Limb (tissue), 2 donors: ENCODE measurements at regions not wholly inside any gene's neighbourhood (a gene's known extent, or its start where the extent isn't known, plus 50 kb on each side); places are given as distances from the start of the nearest gene placed in this dataset.
"Not testable (repeated sequence)": the region's sequence is repeated elsewhere in the genome, so short reads cannot be mapped to it uniquely, and the experiment has no call there.

ENCODE experiments used
- DNase-seq, 2 donors: peaks; one replicate each; pipeline ENCODE4 v3.0.0-alpha.2; 2016; ENCODE audit errors: extremely low spot score in 2 of 2

DNA sequence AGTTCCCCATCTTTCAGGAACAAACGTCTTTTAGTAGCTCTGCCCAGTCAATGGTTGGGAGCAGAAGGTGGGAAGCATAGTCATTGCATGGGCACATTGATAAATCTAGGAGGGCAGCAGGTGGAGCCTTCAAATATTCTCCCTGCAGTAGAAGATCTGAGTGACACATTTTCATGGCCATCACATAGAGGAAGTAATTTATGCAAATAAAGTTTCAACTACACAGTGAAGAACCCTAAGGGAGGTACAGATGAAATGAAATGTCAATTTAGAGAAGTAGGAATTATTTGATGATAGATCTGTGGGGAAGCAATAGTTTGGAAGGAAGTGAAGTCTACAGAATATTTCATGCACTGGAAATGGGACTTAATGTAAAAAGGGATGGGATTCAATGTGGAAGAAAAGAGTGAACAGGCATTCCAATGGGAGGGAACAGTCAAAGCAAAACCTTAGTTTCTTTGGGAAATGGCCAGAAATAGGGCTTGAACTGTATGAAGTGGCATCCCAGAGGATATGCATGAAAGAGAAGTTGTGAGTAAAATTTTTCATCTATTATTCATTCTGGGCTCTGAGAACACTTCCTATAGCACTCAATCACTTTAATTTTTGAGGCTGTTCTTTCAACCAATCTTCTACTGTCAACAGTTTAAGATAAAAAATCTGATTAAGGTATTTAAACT is 256.2 kb upstream of the LUZP2 start:
- no peak for DNase-seq

DNA sequence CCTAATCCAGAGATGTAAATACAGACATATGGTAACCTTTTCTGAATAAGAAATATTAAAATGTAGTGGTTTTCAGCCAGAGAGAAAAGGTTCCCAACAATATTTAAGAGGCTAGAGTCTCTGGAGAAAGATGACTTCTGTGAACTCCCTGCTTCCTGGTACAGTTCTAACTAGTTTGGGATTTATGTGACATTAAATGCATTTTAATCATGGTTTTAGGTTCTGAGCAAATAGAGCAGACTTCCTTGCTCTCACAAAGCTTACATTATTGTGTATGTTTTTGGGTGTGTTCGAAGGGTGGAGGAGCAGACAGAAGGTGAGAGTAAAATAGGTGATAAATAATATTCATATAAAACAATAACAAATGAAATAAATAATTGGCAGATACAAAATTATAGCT is 250.1 kb upstream of the LUZP2 start:
- DNase-seq, result no peak

DNA sequence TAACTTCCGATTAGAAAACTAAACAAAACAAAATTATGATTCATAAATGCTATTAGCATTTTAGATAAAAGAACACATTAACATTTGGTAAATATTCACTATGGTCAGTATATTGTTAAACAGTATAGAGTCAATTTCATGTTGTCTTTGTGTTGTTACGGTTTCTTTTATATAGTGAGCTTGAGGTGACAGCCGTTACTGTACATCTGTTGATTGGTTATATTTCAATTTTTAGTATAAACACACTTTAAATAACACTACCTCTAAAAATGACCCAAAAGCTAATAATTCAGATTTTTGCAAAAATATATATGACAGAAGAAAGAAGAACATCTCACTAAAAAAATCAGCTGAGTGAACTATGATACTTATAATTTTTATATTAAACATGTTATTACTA is 249.0 kb upstream of the LUZP2 start:
- DNase-seq, result no peak

DNA sequence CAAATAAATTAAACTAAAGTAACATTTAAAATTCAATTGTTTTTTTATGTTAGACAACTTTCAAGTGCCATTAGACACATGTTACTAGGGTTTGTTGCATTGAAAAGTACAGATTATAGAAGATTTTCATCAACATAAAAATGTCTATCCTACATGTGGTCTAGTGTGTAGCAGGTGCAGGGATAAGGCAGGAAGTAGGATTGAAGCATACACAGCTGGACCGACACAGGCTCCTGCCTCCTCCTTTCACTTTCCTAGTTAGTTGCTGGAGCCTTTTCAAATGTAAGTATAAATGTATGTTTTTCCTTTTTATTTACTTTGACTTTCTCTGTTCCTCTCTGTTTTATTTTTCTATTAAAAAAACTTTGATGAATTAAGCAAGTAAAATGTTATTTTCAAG is 246.9 kb upstream of the LUZP2 start:
- DNase-seq, result no peak

DNA sequence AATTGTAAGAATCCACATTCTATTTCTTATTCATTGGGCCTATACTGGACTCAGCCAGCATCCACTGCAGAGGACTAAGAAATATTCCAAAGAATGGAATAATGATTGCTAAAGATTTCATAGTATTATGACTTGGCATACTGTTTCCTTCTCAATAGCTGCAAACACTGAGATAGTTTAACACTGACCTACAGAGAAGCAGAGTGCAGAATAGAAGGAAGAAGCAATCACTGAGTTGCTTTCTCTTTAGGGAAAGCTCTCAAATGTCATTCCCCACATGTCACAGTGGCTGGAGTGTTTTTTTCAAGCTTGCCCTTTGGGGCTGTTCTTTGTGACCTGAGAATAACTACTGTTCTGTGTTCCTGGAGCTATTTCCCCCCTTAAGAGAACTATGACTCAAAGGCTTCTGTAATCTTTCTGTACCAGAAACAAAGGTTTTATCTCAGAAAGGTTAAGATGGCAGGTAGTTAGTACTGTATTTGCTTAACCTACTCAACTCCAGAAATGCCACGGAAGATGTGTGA is 243.6 kb upstream of the LUZP2 start:
- no peak for DNase-seq

DNA sequence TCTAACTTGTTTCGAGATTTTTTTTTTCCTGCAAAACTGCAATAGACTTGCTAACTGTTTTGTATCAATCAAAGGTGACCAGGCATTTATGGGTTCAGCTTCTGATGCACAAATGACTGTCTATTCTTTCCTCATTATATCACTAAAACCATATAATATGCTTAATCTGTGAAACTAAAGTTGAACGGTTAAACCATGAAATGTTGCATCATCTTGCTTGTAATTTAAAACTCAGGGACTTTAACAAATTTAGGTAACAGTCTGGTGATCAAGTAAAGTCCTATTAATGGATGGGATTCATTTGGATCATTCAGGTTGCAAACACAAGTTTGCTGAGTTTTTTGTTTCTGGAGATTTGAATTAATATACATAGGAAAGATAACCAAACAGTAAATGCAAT is 232.0 kb upstream of the LUZP2 start:
- DNase-seq, result no peak

DNA sequence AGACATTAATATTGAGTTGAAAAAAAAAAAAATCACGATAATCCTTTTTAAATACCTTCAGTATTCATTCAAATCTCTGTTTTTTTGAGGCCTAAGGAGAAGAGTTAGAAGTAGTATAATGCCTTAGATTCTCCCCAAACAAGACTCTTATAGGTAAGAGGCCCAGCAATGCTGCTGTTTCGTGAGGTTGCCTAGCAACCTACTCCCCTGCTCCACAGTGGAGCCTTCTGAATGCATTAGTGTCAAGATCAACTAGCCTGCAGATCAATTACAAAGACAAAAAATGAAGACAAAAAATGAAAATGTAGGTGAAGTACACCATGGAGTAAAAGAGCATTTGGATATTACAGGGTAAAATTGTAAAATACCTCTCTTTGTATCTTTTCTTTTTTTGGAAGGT is 229.8 kb upstream of the LUZP2 start:
- DNase-seq, result no peak

DNA sequence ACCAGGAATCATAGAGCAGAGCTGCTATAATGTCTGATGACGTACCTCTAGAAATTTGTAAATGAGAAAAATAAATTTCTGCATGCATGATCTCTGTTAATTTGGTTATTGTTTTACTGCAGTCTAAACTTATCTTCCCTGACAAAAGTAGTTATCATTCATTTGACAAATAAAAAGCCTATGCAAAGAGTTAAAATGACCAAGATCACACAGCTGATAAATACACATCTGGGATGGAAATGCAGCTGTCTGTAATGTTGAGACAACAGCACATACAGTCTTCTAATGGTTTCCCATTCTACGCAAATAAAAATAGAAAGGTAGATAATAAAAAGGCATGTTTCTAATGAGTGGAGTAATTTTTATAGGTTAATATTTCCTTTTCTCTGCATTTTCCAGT is 225.1 kb upstream of the LUZP2 start:
- DNase-seq, result no peak

DNA sequence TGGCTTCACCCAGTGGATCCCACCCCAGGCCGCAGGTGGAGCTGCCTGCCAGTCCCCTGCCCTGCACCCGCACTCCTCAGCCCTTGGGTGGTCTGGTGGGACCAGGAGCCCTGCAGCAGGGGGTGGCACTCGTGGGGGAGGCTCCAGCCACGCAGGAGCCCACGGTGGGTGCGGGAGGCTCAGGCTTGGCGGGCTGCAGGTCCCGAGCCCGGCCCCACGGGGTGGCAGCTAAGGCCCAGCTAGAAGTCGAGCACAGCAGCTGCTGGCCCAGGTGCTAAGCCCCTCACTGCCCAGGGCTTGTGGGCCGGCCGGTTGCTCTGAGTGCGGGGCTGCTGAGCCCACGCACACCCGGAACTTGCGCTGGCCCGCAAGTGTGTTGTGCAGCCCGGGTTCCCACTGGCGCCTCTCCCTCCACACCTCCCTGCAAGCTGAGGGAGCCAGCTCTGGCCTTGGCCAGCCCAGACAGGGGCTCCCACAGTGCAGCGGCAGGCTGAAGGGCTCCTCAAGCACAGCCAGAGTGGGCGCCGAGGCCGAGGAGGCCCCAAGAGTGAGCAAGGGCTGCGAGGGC is 222.6 kb upstream of the LUZP2 start:
- not testable (repeated sequence) for DNase-seq

DNA sequence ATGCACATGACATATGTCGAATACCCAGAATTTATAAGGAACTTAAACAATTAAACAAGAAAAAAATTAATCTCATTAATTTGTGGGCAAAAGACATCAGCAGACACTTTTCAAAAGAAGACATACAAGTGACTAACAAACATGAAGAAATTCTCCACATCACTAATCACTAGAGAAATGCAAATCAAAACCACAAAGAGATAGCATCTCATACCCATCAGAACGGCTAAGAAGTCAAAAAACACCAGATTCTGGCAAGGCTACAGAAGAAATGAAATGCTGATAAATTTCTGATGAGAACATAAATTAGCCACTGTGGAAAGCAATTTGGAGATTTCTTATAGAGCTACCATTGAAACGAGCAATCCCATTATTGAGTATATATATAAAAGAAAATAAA is 210.6 kb upstream of the LUZP2 start:
- DNase-seq, result no peak

DNA sequence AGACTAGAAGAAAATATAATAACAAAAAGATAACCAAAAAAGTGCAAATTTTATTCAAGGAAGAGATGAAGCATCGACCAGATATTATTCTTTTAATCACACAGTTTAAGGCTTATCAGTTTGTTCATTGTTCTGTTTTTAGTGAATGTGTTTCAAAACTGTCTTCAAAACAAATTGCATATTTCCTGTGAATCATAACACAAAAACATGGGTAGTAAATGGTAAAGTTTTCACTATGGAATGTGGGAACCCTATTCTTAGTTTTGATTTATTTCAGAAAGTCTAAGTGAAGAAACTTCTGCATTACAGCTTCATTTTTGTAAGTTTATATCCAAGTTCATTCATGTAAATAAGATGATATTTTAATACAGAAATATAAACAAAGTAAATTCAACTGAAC is 207.6 kb upstream of the LUZP2 start:
- no peak for DNase-seq

DNA sequence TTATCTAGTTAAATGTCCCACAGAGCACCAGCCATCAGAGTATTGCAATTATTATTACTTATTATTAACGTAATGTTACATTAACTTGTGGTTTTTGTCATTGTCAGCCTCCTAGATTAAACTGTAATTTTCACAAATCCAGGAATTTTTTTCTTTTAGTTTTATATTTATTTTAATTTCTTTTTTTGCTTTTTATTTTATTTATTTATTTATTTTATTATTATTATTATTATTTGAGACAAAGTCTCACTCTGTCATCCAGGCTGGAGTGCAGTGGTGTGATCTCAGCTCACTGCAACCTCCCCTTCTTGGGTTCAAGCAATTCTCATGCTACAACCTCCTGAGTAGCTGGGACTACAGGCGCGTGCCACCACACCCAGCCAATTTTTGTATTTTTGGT is 202.9 kb upstream of the LUZP2 start:
- no peak for DNase-seq

DNA sequence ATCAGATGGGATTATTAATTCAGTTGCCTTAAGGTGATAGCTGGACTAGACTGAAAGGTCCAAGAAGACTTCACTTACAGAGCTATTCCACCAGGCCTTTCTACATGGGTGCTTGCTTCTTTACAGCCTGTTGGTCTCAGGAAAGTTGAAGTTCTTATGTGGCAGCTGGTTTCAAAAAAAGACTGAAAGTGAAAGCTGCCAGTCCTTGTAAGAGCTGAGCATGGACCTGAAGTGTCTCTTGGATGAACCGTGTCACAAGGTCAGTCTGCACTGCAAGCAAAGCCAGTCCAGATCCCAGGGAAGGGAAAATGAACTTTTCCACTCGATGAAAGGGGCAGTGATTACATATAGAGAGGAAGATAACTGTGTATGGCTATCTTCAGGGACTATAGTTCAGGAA is 201.5 kb upstream of the LUZP2 start:
- no peak for DNase-seq

DNA sequence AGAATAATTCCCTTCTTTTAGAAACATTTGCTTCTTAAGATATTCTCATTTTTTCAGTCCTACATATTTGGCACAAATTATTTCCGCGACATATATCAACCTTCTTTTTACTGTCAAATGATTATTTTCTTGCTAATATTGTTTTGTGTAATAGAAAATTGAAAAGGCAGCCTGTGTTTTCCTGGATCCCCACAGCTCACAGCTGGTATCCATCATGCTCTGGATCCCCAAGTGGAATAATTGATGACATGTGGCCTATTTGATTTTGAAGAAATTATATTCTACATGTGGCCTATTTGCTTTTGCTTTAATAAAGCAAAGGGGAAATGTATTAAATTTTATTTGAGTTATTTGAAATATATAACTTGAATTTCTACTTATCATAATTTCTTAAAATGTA is 199.4 kb upstream of the LUZP2 start:
- peak in 1 of 2 donors; percentile 30 for DNase-seq

DNA sequence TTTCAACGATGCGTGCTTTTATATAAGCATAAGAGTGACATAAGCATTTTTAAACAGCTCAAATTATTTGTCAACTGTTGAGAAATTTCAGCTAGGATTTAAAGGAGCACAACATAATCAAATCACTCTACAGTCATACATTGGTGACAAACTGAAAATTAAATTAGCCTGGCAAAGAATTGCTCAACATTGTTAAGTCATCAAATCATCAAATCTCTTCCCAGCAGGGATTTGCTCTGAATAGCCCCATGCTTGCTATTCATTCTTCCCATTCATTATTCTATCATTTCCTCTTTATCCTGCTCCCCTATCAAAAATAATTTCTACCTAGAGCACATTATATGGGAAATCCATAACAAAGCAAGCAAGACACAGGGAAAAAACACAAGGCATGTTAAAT is 198.7 kb upstream of the LUZP2 start:
- DNase-seq, result no peak

DNA sequence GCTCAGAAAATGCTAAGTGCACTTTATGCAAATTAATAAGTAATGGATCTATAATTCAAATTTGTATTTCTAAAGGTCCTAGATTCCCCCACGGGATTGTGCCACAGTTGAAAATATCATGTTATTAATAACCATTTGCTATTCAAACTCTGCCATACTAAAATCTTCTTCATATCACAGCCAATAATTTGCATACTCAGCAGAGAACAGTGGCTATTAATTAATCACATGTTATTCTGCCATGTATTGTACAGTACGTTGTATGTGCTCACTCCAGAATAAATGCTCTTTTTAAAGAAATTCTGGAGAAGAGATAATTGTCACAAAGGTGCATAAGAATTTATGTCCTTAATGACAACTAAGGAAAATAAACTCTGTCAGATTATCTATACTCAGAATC is 184.9 kb upstream of the LUZP2 start:
- no peak for DNase-seq

DNA sequence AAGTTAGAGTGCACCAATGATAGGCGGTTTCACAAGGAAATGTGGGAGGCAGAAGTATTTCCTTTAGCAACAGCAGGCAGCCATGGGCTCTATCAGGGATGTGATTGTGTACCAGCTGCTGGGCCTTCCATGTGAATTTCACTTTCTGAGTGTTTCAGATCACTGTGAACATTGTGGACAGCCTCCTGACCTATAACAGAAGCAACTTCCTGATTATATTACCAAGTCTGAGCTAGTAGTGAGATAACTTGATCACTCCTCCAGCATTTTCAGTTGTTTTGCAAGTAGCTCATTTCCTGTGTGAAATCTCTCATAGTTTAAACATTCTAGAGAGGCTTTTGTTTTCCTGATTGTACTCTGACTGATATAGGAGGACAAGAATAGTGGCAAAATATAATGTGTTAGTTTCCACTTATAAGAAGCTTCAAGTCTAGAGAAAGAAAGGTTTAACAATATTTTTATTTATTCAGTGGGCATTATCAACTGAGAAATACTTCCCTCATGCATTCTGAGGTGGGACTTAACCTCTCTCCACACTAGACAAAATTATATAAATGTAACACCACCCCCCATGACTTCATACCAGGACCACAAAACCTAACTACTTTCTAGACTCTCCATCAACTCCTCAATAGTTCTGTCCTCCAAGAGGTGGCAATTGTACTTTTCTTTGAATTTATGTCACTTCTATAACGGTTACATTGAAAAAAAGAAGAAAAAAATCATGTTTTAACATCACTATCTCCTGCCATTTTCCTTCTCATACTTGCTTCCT is 184.2 kb upstream of the LUZP2 start:
- DNase-seq, result no peak

DNA sequence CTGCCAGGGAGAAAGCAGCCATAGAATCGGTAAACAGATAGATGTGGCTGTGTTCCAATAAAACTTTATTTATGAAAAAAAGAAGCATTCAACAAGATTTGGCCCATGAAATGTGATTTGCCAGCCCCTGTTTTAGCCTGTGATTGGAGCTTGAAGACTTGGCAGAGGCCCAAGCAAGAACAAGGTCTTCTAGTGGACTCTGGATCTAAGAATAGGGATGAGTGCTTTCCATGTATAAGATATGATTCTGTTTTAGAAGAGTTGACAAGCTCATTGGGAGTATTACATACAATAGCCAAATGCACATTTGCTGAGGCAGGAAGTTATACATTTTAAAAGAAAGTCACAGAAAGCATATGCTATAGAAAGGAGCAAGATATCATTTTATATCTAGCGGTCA is 175.6 kb upstream of the LUZP2 start:
- no peak for DNase-seq

DNA sequence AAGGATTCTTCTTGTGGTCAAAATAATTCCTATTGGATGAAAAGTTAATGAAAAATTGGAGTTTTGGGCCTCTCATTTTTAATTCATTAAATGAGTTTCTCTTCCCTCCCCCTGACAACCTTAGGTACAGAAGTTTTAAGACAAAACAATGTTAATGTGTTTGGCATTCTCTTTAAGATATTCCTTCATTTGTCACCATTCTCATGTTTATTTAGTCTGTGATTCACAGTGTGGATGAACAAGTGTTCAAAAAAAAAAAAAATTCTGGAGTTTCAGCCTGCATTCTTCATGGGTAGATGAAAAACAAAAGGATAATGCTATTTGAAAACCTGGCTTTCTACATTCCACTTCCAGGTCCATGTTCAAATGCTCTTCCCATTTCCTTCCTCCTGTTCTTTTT is 172.6 kb upstream of the LUZP2 start:
- DNase-seq, result no peak

DNA sequence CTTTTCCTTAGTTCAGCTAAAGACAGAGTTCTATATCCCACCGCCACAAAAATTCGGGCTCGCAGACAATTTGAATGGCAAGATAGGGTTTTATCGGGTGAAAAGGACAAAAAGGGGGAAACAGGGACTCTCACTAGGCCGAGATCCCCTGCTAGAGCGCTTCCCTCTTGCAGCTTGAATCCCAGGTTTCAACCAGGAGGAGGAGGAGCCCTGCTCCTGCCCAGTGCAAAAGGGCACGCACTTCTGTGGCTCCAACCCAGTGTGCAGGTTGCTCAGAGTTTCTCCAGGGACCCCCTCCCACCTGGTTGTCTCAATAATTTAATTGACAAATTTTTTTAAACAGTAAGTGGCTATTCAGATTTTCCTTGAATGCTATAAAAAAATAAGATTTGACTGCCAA is 152.6 kb upstream of the LUZP2 start:
- no peak for DNase-seq

DNA sequence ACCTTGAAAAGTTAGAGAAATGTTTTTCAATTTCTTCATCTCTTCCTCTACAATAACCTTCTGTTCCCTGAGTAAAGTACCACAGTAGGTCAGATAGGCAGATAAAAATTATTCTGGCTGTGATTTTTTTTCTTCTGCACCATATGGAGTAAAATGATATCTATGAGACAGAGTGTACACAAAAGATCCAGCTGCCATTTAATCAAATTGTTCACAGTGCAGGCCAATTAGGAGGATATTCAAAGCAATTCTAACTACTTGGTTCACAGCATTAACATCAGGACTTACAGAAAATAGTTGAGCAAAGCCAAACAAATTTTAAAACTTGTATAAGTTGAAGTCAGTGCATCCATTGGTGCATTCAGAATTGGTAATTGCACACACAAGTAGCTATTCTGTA is 147.9 kb upstream of the LUZP2 start:
- DNase-seq, result peak in 1 of 2 donors; percentile 24

DNA sequence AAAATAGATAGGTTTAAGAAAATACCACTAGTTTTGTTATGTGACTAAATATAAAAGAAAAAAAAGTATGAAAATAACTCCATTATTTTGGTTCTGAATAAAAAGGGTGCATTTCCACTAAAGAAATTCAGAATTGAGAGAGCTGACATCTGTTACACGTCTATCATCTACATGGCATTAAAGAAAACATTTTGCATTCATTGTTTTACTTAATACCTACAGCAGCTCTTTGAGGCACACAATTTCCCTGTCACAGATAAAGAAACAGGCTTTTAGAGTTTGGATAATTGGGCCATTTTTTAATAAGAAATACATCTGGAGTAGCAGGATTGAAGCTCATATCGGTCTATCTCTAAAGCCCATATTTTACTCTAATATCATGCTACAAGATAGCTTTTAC is 145.7 kb upstream of the LUZP2 start:
- DNase-seq, result no peak

DNA sequence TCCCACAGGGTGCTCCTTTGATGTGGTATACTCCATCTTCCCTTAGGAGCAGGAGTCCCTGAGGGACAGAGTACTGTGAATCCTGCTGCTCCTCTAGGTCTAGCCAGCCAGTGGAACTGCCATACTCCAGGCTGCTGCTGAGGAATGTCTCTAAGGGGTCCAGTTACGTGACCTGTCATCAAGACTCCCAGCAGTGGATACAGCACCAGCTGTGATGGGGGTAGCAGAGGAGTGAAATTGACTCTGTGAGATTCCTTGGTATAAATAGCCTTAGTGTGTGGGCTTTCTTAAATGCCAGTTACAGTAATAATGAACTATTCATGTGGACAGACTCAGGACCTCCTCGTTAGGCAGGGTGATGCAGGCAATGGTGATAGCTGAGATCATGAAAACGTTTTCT is 140.4 kb upstream of the LUZP2 start:
- peak in 1 of 2 donors; percentile 36 for DNase-seq
